Cardiac muscle cell (in vitro differentiated cells and primary cell): ENCODE measurements at regions not wholly inside any gene's neighbourhood (a gene's known extent, or its start where the extent isn't known, plus 50 kb on each side); places are given as distances from the start of the nearest gene placed in this dataset.

Source experiments
- DNase-seq, 2 donors: peaks; one replicate each; pipeline versions ENCODE4 v3.0.0 to v3.0.0-alpha.2; 2010 to 2017; ENCODE audit warnings: low read depth in 1 of 2, low spot score in 1 of 2
- H3K27ac ChIP-seq: fragments of 200-600 bp; sonication (generic); 2 replicates; pipeline ENCODE4 v1.5.1; 2016
- H3K27me3 ChIP-seq: fragments of 200-600 bp; sonication (generic); 2 replicates; pipeline ENCODE4 v1.6.0; 2016; ENCODE audit warnings: control low read depth
- H3K36me3 ChIP-seq: fragments of 200-600 bp; sonication (generic); 2 replicates; pipeline ENCODE4 v1.5.1; 2016; ENCODE audit warnings: control low read depth
- H3K4me1 ChIP-seq: fragments of 200-600 bp; sonication (generic); 2 replicates; pipeline ENCODE4 v1.8.1; 2017; ENCODE audit warnings: low read depth, mild to moderate bottlenecking, mixed run types
- H3K4me3 ChIP-seq: fragments of 200-600 bp; sonication (generic); 2 replicates; pipeline ENCODE4 v1.5.1; 2016; ENCODE audit warnings: mild to moderate bottlenecking
- H3K9me3 ChIP-seq: fragments of 200-600 bp; sonication (generic); 2 replicates; pipeline ENCODE4 v1.5.1; 2017; ENCODE audit warnings: low read depth, mild to moderate bottlenecking, control low read depth
- CTCF ChIP-seq: IDR thresholded peaks from 2 replicates; pipeline ENCODE4 v1.5.1; 2012; ENCODE audit warnings: low read depth, mild to moderate bottlenecking, low read length

GRCh38 chr18:43396266-43396665 is 119.0 kb upstream of the SYT4 start:
- H3K9me3 ChIP-seq, result no peaks in the 10 kb centered on the region
- peak; percentile 36 for TF ChIP-seq CTCF
- H3K27me3 ChIP-seq, result no peaks in the 10 kb centered on the region
- H3K36me3 ChIP-seq, result no peaks in the 10 kb centered on the region
- peak; percentile 34 to 40 for DNase-seq
- no peak overlapping the region for H3K27ac ChIP-seq
- H3K4me1 ChIP-seq, result no peaks in the 10 kb centered on the region
- H3K4me3 ChIP-seq, result no peak overlapping the region

- DNase-seq, result no peak
- no peak for TF ChIP-seq CTCF
- H3K4me3 ChIP-seq, result no peak overlapping the region
These were observed 121.3 kb upstream of the SYT4 start for GRCh38 chr18:43398601-43399000.

DNA sequence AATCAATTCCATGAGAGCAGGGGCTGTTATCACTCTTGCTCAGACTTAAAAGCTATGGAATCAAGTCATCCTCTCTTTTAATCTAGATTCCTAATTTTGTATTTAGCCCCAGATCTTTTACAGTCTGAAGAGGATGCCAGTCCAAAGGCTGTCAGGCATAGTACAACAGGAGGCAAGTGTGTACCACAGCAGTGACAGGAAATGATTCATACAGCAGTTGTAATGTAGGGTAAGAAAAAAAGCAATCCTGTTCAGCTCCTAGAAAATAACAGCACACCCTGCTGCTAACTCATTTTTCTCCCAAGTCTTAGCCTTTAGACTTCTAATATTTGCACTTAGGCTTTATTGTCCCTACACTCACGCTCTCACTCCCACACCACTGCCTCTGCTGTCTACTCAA is 127.8 kb upstream of the SYT4 start:
- Histone ChIP-seq H3K4me1 (no peaks in the 10 kb centered on the region), H3K4me3 (no peak overlapping the region), H3K9me3 (no peaks in the 10 kb centered on the region), H3K36me3 (no peaks in the 10 kb centered on the region), H3K27me3 (no peaks in the 10 kb centered on the region), H3K27ac (no peak overlapping the region)
- DNase-seq, result no peak
- TF ChIP-seq CTCF, result no peak

More at GRCh38 chr18:43398601-43399000, 121.3 kb upstream of the SYT4 start:
- Histone ChIP-seq H3K36me3 (no peaks in the 10 kb centered on the region), H3K27me3 (no peaks in the 10 kb centered on the region), H3K9me3 (no peaks in the 10 kb centered on the region), H3K27ac (no peak overlapping the region), H3K4me1 (no peaks in the 10 kb centered on the region)

DNA sequence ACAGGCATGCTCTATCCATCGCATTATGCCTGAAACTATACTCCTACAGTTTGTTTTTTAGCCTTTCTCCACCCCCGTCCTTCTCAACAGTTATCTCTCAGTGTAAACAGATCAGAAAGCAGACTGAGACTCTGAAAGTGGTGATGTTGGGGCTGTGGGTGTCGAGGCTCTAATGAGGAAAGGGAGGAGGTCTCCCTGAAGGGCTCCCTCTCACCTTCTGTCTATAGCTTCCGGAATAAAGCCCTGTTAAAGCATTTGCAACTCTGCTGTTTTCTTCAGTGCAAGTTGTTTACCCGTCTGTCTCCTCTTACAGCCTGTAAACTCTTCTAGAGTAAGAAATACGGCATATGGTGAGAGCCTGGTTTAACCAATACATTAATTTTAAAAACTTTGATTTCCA is 136.7 kb upstream of the SYT4 start:
- DNase-seq, result no peak
- Histone ChIP-seq H3K9me3 (no peaks in the 10 kb centered on the region), H3K4me1 (no peaks in the 10 kb centered on the region), H3K4me3 (no peak overlapping the region), H3K27me3 (peaks cover 34% of the 10 kb centered on the region), H3K27ac (no peak overlapping the region), H3K36me3 (no peaks in the 10 kb centered on the region)
- TF ChIP-seq CTCF, result no peak

GRCh38 chr18:43420091-43420490 is 142.8 kb upstream of the SYT4 start:
- no peaks in the 10 kb centered on the region for H3K9me3 ChIP-seq

More at GRCh38 chr18:43420091-43420490, 142.8 kb upstream of the SYT4 start:
- H3K36me3 ChIP-seq, result no peaks in the 10 kb centered on the region
- peaks cover 64% of the 10 kb centered on the region for H3K27me3 ChIP-seq
- no peak for TF ChIP-seq CTCF
- H3K4me1 ChIP-seq, result no peaks in the 10 kb centered on the region
- no peak overlapping the region for H3K27ac ChIP-seq
- H3K4me3 ChIP-seq, result no peak overlapping the region
- no peak for DNase-seq
